Astrocyte (in vitro differentiated cells and primary cell): ENCODE measurements at regions not wholly inside any gene's neighbourhood (a gene's known extent, or its start where the extent isn't known, plus 50 kb on each side); places are given as distances from the start of the nearest gene placed in this dataset.
"Not testable (repeated sequence)": the region's sequence is repeated elsewhere in the genome, so short reads cannot be mapped to it uniquely, and the experiment has no call there.

Experiments
- DNase-seq: peaks from one replicate; pipeline ENCODE4 v3.0.0-alpha.2; 2010; ENCODE audit warnings: low read depth
- FAIRE-seq: peaks from 2 replicates; lab custom pipeline; 2011; peaks lifted over from hg19 to GRCh38; lab: Jason Lieb, UNC
- H2AFZ ChIP-seq: 2 replicates; pipeline ENCODE4 v1.6.0; 2012; ENCODE audit warnings: low read depth, low read length, inconsistent platforms
- H3K27ac ChIP-seq: 2 replicates; pipeline ENCODE4 v1.5.1; 2011; ENCODE audit warnings: low read depth, low read length, inconsistent platforms
- H3K27me3 ChIP-seq: 2 replicates; pipeline ENCODE4 v1.6.0; 2011; ENCODE audit warnings: low read length, inconsistent platforms; ENCODE audit not compliant: insufficient read depth
- H3K36me3 ChIP-seq: 2 replicates; pipeline ENCODE4 v1.5.1; 2011; ENCODE audit warnings: low read length, inconsistent platforms; ENCODE audit not compliant: insufficient read depth
- H3K4me1 ChIP-seq: 2 replicates; pipeline ENCODE4 v1.5.1; 2011; ENCODE audit warnings: low read length, inconsistent platforms; ENCODE audit not compliant: insufficient read depth
- H3K4me2 ChIP-seq: 2 replicates; pipeline ENCODE4 v1.6.0; 2012; ENCODE audit warnings: low read length, inconsistent platforms
- H3K4me3 ChIP-seq: 2 replicates; pipeline ENCODE4 v1.5.1; 2011; ENCODE audit warnings: low read depth, mild to moderate bottlenecking, low read length, inconsistent platforms; ENCODE audit not compliant: insufficient read depth
- H3K79me2 ChIP-seq: 2 replicates; pipeline ENCODE4 v1.6.0; 2012; ENCODE audit warnings: mild to moderate bottlenecking, low read length, inconsistent platforms; ENCODE audit not compliant: insufficient read depth
- H3K9ac ChIP-seq: 2 replicates; pipeline ENCODE4 v1.6.0; 2012; ENCODE audit warnings: mild to moderate bottlenecking, low read length, inconsistent platforms
- H3K9me3 ChIP-seq: 2 replicates; pipeline ENCODE4 v1.5.1; 2012; ENCODE audit warnings: low read depth, mild to moderate bottlenecking, low read length, inconsistent platforms; ENCODE audit not compliant: insufficient read depth
- H4K20me1 ChIP-seq: 2 replicates; pipeline ENCODE4 v1.6.0; 2012; ENCODE audit warnings: low read length, inconsistent platforms; ENCODE audit not compliant: insufficient read depth
- H3K27ac Mint-ChIP-seq: one replicate; pipeline ENCODE4 v1.8.0; 2021; ENCODE audit warnings: mild to moderate bottlenecking, mixed read lengths; ENCODE audit not compliant: unreplicated experiment
- H3K27me3 Mint-ChIP-seq: one replicate; pipeline ENCODE4 v1.8.0; 2021; ENCODE audit warnings: low read depth, mixed read lengths; ENCODE audit not compliant: unreplicated experiment
- H3K36me3 Mint-ChIP-seq: one replicate; pipeline ENCODE4 v1.8.0; 2021; ENCODE audit warnings: low read depth, mixed read lengths; ENCODE audit not compliant: unreplicated experiment
- H3K4me1 Mint-ChIP-seq: one replicate; pipeline ENCODE4 v1.8.0; 2021; ENCODE audit warnings: low read depth, mixed read lengths; ENCODE audit not compliant: unreplicated experiment
- H3K4me3 Mint-ChIP-seq: one replicate; pipeline ENCODE4 v1.8.0; 2021; ENCODE audit warnings: mild to moderate bottlenecking, moderate library complexity, mixed read lengths; ENCODE audit not compliant: unreplicated experiment
- H3K9me3 Mint-ChIP-seq: one replicate; pipeline ENCODE4 v1.8.0; 2021; ENCODE audit warnings: mild to moderate bottlenecking, mixed read lengths; ENCODE audit not compliant: unreplicated experiment
- CTCF ChIP-seq: IDR thresholded peaks from 2 replicates; pipeline ENCODE4 v1.5.1; 2011; ENCODE audit warnings: low read depth, mild to moderate bottlenecking, inconsistent platforms, low read length, moderate library complexity; ENCODE audit not compliant: insufficient read depth
- EZH2 ChIP-seq: IDR thresholded peaks from 2 replicates; pipeline ENCODE4 v1.6.1; 2012; ENCODE audit warnings: mild to moderate bottlenecking, low read length, inconsistent platforms; ENCODE audit not compliant: insufficient read depth

- FAIRE-seq (no peak), DNase-seq (no peak)
- Histone ChIP-seq H3K4me3 (no peak overlapping the region), H3K9ac (no peak overlapping the region), H2AFZ (no peak overlapping the region), H3K27ac (no peak overlapping the region), H3K79me2 (no peaks in the 10 kb centered on the region), H3K27me3 (no peaks in the 10 kb centered on the region), H3K9me3 (no peaks in the 10 kb centered on the region), H3K36me3 (no peaks in the 10 kb centered on the region), H3K4me1 (no peaks in the 10 kb centered on the region), H3K4me2 (no peak overlapping the region), H4K20me1 (no peaks in the 10 kb centered on the region)
- Mint-ChIP-seq H3K9me3 (peaks cover 14% of the 10 kb centered on the region), H3K27ac (no peak overlapping the region), H3K4me3 (no peak overlapping the region), H3K4me1 (no peaks in the 10 kb centered on the region), H3K27me3 (no peaks in the 10 kb centered on the region), H3K36me3 (no peaks in the 10 kb centered on the region)
- no peak for TF ChIP-seq EZH2
- no peak for TF ChIP-seq CTCF
Observed at GRCh38 chr10:42380926-42381547, 257.3 kb downstream of the ZNF33B start.

- Mint-ChIP-seq H3K27me3 (no peaks in the 10 kb centered on the region), H3K4me1 (no peaks in the 10 kb centered on the region), H3K36me3 (no peaks in the 10 kb centered on the region), H3K27ac (no peak overlapping the region), H3K4me3 (no peak overlapping the region), H3K9me3 (peaks cover 13% of the 10 kb centered on the region)
- Histone ChIP-seq H3K9ac (peak overlapping the region; percentile 53), H3K36me3 (no peaks in the 10 kb centered on the region), H3K9me3 (peaks cover 5% of the 10 kb centered on the region), H3K4me2 (peak overlapping the region; percentile 72), H3K4me3 (peak overlapping the region; percentile 52), H3K4me1 (no peaks in the 10 kb centered on the region), H4K20me1 (no peaks in the 10 kb centered on the region), H2AFZ (peak overlapping the region; percentile 71), H3K27me3 (no peaks in the 10 kb centered on the region), H3K79me2 (no peaks in the 10 kb centered on the region), H3K27ac (no peak overlapping the region)
- FAIRE-seq, result no peak
- TF ChIP-seq CTCF (no peak), EZH2 (no peak)
- peak; percentile 52 for DNase-seq
Observed at GRCh38 chr10:42367532-42368230, 270.7 kb downstream of the ZNF33B start.

- Histone ChIP-seq H3K36me3 (no peaks in the 10 kb centered on the region), H3K27me3 (no peaks in the 10 kb centered on the region), H3K9ac (no peak overlapping the region), H3K9me3 (no peaks in the 10 kb centered on the region), H4K20me1 (no peaks in the 10 kb centered on the region), H3K27ac (no peak overlapping the region), H3K79me2 (no peaks in the 10 kb centered on the region), H3K4me1 (no peaks in the 10 kb centered on the region), H3K4me3 (no peak overlapping the region), H2AFZ (no peak overlapping the region), H3K4me2 (no peak overlapping the region)
- H3K9me3 Mint-ChIP-seq, result peaks cover 4% of the 10 kb centered on the region
- no peak overlapping the region for H3K4me3 Mint-ChIP-seq
- FAIRE-seq, result no peak
- TF ChIP-seq CTCF, result no peak
- no peak for TF ChIP-seq EZH2
- no peak overlapping the region for H3K27ac Mint-ChIP-seq
- H3K36me3 Mint-ChIP-seq, result no peaks in the 10 kb centered on the region
- no peak for DNase-seq
- H3K27me3 Mint-ChIP-seq, result no peaks in the 10 kb centered on the region
- no peaks in the 10 kb centered on the region for H3K4me1 Mint-ChIP-seq
Observed at GRCh38 chr10:42351745-42352144, 286.6 kb downstream of the ZNF33B start.

- H3K27ac Mint-ChIP-seq, H2AFZ ChIP-seq, H3K27me3 ChIP-seq, H3K36me3 Mint-ChIP-seq, H4K20me1 ChIP-seq, H3K27me3 Mint-ChIP-seq, H3K36me3 ChIP-seq, H3K79me2 ChIP-seq, DNase-seq, H3K4me1 Mint-ChIP-seq, H3K9ac ChIP-seq, H3K4me2 ChIP-seq, H3K27ac ChIP-seq, H3K4me3 Mint-ChIP-seq, H3K4me1 ChIP-seq, H3K9me3 ChIP-seq, FAIRE-seq, H3K4me3 ChIP-seq: not testable (repeated sequence)
- H3K9me3 Mint-ChIP-seq, result peaks cover 26% of the 10 kb centered on the region
Observed at GRCh38 chr10:42336593-42337337, 301.6 kb downstream of the ZNF33B start.
